ENCODE measurements at regions not wholly inside any gene's neighbourhood (a gene's known extent, or its start where the extent isn't known, plus 50 kb on each side); places are given as distances from the start of the nearest gene placed in this dataset.

- TF ChIP-seq CREB1 (IDR thresholded peaks at IDR 0.05; ENCODE audit: low read depth): no peak
- no peak for TF ChIP-seq TAF1 (IDR thresholded peaks at IDR 0.05; ENCODE audit: low read depth)
- TF ChIP-seq YY1 (IDR thresholded peaks at IDR 0.05; ENCODE audit: low read depth): no peak
- TF ChIP-seq EGR1 (IDR thresholded peaks at IDR 0.05): no peak
- TF ChIP-seq MAX (IDR thresholded peaks at IDR 0.05): no peak
- TF ChIP-seq REST (IDR thresholded peaks at IDR 0.05; ENCODE audit: low read depth): no peak
Observed at GRCh38 chr10:7025296-7025695, 385.5 kb downstream of the SFMBT2 start.

Measured in Ishikawa (cell line).